HG03280 (cell line): ENCODE measurements at regions not wholly inside any gene's neighbourhood (a gene's known extent, or its start where the extent isn't known, plus 50 kb on each side); places are given as distances from the start of the nearest gene placed in this dataset.
"Not testable (repeated sequence)": the region's sequence is repeated elsewhere in the genome, so short reads cannot be mapped to it uniquely, and the experiment has no call there.

Experiments used
- ATAC-seq: cut with Tn5 transposase; IDR thresholded peaks from one replicate; pipeline ENCODE4 v1.9.1; 2021; ENCODE audit warnings: mild to moderate bottlenecking, moderate library complexity; ENCODE audit not compliant: unreplicated experiment

DNA sequence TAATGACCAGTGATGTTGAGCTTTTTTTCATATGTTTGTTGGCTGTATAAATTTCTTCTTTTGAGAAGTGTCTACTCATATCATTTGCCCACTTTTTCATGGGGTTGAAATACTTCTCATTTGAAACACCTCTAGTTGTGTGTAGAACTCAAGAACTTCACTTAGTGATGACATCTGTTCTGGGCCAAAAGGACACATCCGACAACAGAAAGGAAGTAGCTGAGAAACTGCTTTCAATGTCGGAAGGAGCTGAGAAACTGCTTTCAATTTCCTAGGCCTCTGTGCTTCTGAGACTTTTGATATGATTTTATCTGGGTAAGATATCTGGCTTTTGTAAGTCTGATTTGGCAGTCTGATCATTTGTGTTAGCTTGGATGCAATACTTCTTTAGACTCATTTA is 635.3 kb downstream of the TMTC2 start:
- no peak for ATAC-seq

DNA sequence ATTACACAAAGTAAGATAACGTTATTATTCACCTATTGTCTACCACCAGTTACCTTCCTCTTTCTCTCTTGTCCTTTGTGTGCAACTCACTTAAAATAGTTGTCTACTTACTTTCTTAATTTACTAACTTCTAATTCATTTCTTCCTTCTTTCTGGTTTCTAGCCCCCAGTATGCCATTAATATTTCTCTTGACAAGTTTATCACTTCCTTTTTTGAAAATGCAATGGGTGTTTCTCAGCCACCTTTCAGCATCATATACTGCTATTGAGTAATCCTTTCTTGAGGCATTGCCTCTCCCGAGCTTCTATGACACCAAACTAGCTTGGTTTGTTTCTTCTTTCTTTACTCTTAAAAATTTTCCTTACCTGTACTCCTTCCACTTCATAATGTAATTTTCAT is 633.6 kb downstream of the TMTC2 start:
- no peak for ATAC-seq

DNA sequence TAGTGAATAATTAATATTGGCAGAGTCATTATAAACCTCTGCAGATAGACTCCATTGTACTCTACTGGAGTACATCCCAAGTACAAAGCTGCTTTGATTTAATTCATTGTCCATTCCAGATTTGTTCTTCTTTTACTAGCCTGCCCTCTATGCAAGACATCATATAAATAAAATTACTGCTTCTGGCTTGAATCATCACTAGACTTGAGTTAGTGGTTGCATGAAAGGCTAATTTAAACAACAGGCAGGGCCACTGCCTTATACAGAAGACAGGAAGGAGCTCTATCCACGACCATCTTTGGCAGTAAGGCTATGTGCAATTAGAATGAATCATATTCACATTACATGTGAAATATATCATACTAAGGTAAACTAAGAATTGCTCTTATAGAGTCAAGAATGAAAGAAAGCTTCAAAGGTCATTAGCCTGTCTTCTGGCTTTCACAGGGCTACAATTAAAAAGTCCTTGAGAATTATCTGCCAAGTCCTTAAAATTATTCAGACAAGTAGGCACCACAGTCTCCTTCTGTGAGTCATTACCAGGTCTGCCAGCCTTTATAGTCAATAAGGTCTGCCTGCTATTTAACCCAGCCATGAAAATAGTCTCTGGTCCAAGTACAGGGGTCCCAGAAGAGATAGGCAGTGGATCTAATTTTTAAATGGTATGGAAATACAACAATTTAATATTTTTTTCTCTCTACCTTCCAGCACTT is 631.8 kb downstream of the TMTC2 start:
- ATAC-seq: no peak

DNA sequence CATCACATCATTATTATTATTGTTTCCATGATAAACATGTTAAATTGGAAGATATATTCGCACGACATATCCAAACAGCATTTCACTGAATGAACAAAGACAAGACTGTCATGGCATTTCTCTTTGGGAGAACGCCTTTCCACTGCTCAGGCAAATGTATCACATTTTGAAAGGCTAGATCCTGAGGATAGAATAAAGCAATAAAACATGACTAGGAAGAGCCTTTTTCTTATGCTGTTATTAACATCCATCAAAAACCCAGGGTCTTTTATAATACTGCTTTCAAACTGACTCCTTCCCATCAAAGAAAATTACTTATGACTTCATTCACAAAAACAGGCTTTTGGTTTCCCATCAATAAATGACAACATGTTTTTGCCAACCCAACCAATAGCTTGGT is 630.9 kb downstream of the TMTC2 start:
- no peak for ATAC-seq

DNA sequence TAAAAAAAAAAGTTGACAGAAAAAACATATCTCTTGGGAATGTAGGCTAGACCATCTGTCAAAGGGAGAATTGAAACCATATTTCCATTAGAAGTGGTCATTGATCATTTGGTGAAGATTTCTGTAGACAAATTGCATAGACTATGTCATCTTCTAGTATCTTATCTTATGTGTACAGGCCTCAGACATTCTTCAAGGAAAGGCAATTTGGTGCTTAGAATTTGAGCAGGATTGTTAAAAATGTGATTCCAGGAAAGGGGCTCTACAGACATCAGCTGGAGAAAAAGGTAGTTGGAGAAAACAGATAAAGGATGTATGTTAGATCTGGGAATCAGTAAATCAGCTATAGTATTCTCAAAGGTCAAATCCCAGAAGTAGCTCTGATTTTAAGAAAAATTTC is 627.1 kb downstream of the TMTC2 start:
- ATAC-seq: no peak

DNA sequence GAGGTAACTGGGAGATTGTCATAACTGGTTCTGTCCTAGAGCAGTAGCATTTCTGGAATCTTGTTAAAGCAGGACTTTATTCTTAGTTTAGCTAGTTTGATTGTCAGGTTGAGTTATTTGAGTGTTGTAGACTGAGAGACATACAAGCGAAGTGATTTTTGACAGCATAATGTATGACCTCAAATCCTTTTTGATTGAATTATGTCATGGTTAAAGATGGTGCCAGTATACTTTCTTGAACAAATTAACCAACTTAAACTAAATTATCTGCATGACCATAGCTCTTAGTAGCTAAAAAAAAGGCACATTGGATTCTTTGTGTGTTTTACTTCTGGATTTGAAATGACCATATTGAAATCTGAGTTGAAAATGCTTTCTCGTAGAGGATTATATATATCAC is 626.6 kb downstream of the TMTC2 start:
- no peak for ATAC-seq

DNA sequence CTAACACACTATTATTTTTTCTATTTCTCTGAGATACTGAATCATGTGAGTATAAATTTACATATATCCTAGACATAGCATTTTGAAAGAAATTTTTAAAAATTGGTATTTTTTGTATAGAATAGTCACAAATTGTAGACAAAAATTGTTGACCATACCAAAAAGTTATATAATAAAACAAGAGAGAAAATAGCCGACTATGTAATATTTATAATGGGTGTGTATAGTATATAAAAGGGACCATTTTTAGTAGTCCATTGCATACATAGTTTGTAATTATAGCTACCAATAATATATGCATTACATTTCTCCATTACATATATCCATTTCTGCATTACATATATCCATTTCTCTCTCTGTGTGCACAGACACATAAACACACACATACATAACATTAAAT is 590.2 kb downstream of the TMTC2 start:
- ATAC-seq: no peak

DNA sequence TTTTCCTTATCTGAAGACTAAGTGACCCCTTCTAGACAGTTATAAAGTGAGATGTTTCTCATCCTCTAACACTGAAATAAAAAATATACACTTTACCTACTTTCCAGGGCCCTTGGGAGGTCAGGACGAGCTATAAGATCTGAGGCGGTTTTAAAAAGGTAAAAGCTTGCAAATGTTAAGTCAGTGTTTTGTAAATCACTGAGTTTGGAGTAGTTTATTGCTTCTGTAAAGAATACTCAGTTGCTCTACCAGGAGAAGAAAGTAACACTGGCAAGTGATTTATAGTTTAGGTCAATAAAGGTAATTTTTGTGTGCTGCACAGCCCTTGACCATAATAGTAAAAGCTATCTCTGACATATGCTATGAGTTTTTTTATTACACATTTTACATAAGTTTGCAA is 584.5 kb downstream of the TMTC2 start:
- ATAC-seq: no peak

DNA sequence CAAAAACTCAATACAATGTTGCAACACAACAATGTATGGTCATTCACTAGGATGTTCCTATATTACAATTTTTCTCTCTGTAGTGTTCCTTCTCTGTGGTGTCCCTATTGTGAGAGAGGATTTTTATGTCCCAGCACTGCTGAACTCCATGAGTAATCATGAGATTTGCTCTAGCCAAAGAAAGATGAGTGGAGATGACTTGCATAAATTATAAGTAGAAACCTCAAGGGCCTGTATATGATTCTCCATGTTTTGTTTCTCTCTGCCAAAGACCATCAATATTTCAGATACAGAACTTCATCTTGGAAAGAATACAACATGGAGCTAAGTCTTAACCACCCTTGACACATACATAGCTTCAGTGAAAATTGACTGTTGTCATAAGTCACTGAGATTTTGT is 579.1 kb downstream of the TMTC2 start:
- ATAC-seq: no peak

DNA sequence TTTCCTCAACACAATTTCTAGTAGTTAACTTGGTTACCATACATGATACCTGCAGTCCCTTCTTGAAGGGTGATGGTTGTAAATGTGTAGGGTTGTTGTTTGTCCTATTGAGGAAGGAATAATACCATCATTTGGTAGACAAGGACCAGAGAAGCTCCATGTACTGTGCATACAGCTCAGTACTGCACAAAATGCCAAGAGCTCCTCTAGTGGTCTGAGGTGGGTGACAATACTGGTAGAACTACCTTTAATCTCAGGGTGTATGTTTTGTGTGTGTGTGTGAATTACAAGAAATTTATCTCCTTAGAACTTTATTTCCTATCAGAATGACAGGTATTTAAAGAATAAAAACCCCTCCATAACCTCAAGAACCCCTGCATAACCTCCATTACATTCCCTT is 575.3 kb downstream of the TMTC2 start:
- no peak for ATAC-seq

DNA sequence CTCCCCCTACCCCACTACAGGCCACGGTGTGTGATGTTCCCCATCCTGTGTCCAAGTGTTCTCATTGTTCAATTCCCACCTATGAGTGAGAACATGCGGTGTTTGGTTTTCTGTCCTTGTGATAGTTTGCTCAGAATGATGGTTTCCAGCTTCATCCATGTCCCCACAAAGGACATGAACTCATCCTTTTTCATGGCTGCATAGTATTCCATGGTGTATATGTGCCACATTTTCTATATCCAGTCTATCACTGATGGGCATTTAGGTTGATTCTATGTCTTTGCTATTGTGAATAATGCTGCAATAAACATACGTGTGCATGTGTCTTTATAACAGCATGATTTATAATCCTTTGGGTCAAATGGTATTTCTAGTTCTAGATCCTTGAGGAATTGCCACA is 573.4 kb downstream of the TMTC2 start:
- not testable (repeated sequence) for ATAC-seq

DNA sequence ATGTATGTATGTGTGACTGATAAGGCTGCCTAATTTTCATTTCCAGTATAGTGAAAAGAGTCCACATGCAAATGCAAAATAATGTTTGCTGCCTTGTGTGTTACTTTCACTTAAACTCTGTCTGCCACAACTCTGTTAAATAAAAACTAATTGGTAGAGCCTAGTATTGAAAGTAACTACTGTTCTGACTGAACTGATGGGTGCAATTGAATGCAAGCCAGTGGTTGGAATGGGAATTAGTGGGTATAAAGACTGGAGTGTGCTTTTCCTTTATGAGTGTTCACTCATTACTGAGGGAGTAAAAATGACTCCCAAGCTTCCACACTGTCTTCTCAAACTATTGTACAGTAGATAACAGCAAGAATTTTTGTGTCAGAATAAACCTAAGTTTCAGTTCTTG is 571.0 kb downstream of the TMTC2 start:
- no peak for ATAC-seq

DNA sequence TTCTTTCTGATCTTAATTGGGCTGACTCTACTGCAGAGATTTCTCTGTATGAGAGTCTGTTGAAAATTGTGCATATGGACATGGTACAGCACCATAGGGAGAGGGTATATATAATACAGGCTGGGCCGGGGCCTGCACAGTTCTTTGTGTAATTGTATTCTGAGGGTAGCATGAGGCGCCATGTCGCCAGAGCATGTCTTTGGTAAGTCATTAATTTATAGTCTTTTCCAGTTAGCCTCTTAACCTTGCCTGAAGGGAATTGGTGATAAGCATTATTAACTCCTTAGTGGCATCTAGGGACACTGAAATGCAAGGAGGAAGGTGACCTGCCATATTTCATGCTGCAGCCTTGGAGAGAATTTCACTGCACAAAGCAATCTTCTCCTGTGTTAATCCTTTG is 569.9 kb downstream of the TMTC2 start:
- no peak for ATAC-seq

DNA sequence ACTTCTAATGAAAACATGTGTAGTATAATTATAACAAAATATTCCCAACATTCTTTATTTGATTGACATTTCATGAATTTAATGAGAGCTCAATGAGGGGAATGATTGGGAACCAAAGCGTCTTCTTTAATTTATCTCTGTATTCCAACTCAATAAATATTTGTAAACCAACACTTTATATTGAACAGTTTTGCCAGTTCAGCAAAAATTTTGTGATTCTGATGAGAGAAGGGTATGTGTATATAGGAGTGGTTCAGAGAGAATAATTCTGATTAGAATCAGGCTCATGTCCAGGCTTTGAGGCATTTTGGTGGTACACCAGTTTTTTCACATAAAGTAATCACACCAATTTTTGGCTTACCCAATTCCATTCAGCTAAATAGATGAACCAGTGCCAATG is 564.2 kb downstream of the TMTC2 start:
- ATAC-seq: no peak

DNA sequence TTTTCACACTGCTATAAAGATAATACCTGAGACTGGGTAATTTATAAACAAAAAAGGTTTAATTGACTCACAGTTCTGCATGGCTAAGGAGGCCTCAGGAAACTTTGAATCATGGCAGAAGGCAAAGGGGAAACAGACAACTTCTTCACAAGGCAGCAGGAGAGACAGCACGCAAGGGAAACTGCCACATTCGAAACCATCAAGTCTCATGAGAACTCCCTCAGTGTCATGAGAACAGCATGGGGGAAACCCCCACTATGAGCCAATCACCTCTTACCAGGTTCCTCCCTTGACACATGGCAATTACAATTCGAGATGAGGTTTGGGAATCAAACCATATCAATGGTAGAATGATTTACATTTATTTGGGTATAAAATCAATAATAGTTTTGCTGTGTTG is 558.5 kb downstream of the TMTC2 start:
- ATAC-seq: no peak

DNA sequence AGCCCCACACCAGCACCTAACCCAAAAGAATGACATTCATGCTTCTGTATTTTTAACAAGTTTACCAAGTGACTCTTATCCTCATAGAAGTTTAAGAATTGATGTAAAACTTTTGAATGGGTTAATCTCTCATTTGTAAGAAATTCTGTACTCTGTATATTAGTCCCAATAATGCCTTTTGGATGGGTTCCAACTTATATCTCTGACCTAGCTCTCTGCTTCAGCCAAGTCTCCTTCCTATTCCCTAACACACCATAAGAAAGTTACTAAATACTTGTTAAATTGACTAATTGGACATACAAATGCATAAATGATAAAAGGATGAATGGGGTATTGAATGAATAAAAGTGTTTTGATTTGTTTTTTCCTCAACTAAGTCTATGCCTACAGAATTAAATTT is 557.3 kb downstream of the TMTC2 start:
- ATAC-seq: no peak

DNA sequence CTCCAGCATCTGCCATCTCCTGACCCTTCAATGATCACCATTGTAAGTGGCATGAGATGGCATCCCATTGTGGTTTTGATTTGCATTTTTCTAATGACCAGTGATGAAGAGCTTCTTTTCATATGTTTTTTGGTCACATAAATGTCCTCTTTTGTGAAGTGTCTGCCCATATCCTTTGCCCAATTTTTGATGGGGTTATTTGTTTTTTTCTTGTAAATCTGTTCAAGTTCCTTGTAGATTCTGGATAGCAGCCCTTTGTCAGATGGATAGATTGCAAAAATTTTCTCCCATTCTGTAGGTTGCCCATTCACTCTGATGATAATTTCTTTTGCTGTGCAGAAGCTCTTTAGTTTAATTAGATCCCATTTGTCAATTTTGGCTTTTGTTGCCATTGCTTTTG is 547.3 kb downstream of the TMTC2 start:
- not testable (repeated sequence) for ATAC-seq

DNA sequence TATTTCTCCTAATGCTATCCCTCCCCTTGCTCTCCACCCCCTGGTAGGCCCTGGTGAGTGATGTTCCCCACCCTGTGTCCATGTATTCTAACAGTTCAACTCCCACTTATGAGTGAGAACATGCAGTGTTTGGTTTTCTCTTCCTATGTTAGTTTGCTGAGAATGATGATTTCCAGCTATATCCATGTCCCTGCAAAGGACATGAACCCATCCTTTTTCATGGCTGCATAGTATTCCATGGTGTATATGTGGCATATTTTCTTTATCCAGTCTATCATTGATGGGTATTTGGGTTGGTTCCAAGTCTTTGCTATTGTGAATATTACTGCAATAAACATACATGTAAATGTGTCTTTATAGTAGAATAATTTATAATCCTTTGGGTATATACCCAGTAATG is 540.3 kb downstream of the TMTC2 start:
- not testable (repeated sequence) for ATAC-seq

DNA sequence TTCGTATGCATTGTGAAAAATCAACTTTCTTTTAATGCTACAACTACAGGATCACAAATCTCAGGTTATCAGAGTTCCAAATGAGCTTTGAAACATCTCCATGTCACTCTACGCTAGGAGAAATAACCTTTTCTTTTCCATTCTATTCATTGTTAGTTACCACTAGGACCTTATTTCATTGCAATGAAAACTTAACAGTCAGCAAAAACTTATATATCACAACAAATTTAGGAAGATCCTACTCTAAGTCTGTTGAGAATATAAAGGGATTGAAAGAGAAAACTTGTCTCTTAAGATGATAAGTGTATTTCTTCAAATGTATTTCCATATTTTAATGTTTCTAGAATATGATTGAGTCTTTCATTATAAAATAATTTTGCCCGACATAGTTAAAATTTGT is 539.1 kb downstream of the TMTC2 start:
- no peak for ATAC-seq

DNA sequence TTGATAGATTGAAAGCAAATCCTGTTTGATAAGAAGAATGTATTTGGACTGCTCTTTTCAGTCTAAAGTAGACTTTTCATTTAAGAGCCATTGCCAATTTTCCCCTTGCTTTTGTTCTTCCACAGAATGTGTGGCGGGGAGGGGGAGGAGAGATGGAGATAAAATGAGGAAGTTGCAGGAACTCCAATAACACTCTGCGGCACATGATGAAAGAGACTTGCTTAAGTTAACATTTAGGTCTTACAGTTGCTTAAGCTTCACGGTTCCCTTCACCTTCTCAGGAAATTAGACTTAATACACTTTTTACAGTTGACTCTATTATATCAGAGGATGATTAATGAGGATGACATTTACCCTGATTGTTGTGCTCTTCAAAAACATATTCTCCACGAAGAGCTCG is 537.3 kb downstream of the TMTC2 start:
- ATAC-seq: no peak

DNA sequence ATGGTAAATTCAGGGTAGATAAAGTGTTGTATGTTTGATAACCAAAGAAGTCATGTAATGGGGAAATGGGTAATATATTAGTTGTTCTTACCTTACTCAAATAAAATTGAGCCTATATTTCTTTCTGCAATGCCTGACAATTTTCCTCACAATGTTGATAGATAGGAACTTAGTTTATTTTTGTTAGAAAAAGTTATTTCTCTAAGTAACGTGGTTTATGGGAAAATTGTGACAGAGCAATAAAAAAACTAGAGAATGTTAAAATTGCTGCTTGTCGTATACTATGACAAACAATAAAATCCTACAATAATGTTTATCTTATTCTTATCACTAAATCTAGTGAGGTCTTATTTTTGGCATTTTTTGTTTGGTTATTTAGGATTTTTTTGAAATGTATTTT is 534.1 kb downstream of the TMTC2 start:
- no peak for ATAC-seq

DNA sequence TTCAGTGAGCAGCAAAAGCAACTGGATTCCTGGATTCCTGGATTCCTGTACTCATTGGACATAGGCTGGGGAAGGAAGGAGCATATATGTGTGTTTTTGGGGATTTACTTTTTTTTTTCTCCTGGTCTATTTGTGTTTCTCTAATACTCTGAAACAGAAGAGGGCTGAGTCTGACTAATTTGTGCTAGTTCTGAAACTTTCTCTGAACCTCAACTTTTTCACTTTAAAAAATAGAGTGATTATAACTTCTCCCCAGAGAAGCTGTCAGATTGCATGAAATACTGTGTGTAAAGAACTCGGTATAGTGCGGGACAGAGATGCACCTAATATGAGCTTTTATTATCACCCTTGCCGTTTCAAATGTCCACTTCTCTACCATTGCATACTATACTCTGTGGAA is 529.5 kb downstream of the TMTC2 start:
- ATAC-seq: no peak

DNA sequence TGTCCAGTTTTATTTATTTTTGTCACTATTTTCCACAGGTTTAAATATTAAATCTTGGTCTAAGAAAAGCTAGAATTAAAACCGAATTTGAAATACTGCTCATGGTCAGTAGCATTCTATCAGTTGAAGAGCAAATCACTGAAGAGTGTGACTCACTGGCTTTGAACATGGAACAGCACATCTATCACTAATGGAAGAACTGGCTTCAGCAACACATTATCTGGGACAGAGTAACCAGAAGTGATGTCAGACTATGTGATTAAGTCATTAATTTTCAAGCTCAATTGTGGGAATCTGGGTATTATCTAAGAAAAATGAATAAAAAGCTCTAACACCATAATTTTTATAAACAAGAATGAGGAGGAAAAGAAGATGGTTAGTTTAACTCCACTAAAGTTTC is 527.5 kb downstream of the TMTC2 start:
- ATAC-seq: no peak
